ENCODE measurements at regions not wholly inside any gene's neighbourhood (a gene's known extent, or its start where the extent isn't known, plus 50 kb on each side); places are given as distances from the start of the nearest gene placed in this dataset.

GRCh38 chr9:95724253-95724991 is 151.1 kb upstream of the ERCC6L2 start:
- peak overlapping the region; percentile 40 for H3K27ac Mint-ChIP-seq
- ChIA-PET POLR2A (interaction anchor here (0.7 to 1.6 kb wide), 3 partner anchors 102 to 213 kb away, joined by 3 to 7 read pairs (median 5); partner anchors contain the start of gene ERCC6L2), CTCF (no interaction called here)
- H3K27me3 ChIP-seq (ENCODE audit: control insufficient read depth in 1 of 2, insufficient read depth in 2 of 2, low read length in 2 of 2), result no peaks in the 10 kb centered on the region
- peak; percentile 25 to 91 (median 45) for DNase-seq
- H3K9me3 Mint-ChIP-seq, result peaks cover 6% of the 10 kb centered on the region
- H3K4me3 ChIP-seq (ENCODE audit: low read length), result no peak overlapping the region
- peak overlapping the region; percentile 38 to 53 for H3K27ac ChIP-seq (ENCODE audit: low read depth in 1 of 2, low read length in 2 of 2)
- H3K27me3 Mint-ChIP-seq, result no peaks in the 10 kb centered on the region
- H3K4me3 Mint-ChIP-seq, result peak overlapping the region; percentile 21
- peaks cover 26% of the 10 kb centered on the region for H3K4me1 ChIP-seq (ENCODE audit: insufficient read depth, low read length)
- H3K36me3 ChIP-seq (ENCODE audit: insufficient read depth, low read length), result no peaks in the 10 kb centered on the region
- ATAC-seq (ENCODE audit: poor library complexity), result peak; percentile 88
- peaks cover 9 to 13% of the 10 kb centered on the region in 2 experiments for H3K9me3 ChIP-seq (ENCODE audit: control insufficient read depth in 1 of 2, insufficient read depth in 1 of 2, low read length in 2 of 2)
- intact Hi-C loops (cut with DNase I, micrococcal nuclease), result loop anchor here (1.0 to 10.0 kb wide), 6 partner anchors 150 to 262 kb away; partner anchors contain the start of gene ERCC6L2 (in 1 of the 2)
- H3K4me1 Mint-ChIP-seq (ENCODE audit: low read depth), result peaks cover 51% of the 10 kb centered on the region
- TF ChIP-seq, protein P1, sequence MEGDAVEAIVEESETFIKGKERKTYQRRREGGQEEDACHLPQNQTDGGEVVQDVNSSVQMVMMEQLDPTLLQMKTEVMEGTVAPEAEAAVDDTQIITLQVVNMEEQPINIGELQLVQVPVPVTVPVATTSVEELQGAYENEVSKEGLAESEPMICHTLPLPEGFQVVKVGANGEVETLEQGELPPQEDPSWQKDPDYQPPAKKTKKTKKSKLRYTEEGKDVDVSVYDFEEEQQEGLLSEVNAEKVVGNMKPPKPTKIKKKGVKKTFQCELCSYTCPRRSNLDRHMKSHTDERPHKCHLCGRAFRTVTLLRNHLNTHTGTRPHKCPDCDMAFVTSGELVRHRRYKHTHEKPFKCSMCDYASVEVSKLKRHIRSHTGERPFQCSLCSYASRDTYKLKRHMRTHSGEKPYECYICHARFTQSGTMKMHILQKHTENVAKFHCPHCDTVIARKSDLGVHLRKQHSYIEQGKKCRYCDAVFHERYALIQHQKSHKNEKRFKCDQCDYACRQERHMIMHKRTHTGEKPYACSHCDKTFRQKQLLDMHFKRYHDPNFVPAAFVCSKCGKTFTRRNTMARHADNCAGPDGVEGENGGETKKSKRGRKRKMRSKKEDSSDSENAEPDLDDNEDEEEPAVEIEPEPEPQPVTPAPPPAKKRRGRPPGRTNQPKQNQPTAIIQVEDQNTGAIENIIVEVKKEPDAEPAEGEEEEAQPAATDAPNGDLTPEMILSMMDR (IDR thresholded peaks at IDR 0.05), result no peak
- no peaks in the 10 kb centered on the region for H3K36me3 Mint-ChIP-seq (ENCODE audit: low read depth)

GRCh38 chr9:95722141-95722540 is 153.3 kb upstream of the ERCC6L2 start:
- H3K27me3 ChIP-seq (ENCODE audit: control insufficient read depth in 1 of 2, insufficient read depth in 2 of 2, low read length in 2 of 2), result no peaks in the 10 kb centered on the region
- DNase-seq, result no peak
- intact Hi-C loops (cut with DNase I, micrococcal nuclease), result loop anchor here in 1 of 2 experiments (5.0 to 10.0 kb wide), 2 partner anchors 153 to 210 kb away; partner anchors contain the start of gene ERCC6L2
- no peak overlapping the region for H3K27ac ChIP-seq (ENCODE audit: low read depth in 1 of 2, low read length in 2 of 2)
- no peak overlapping the region for H3K4me3 ChIP-seq (ENCODE audit: low read length)
- Mint-ChIP-seq H3K27me3 (no peaks in the 10 kb centered on the region), H3K4me1 (ENCODE audit: low read depth) (peaks cover 49% of the 10 kb centered on the region), H3K4me3 (no peak overlapping the region), H3K9me3 (peaks cover 13% of the 10 kb centered on the region), H3K36me3 (ENCODE audit: low read depth) (no peaks in the 10 kb centered on the region), H3K27ac (no peak overlapping the region)
- H3K36me3 ChIP-seq (ENCODE audit: insufficient read depth, low read length), result no peaks in the 10 kb centered on the region
- no peak for ATAC-seq (ENCODE audit: poor library complexity)
- H3K9me3 ChIP-seq (ENCODE audit: control insufficient read depth in 1 of 2, insufficient read depth in 1 of 2, low read length in 2 of 2), result peaks cover 5 to 9% of the 10 kb centered on the region in 2 experiments
- H3K4me1 ChIP-seq (ENCODE audit: insufficient read depth, low read length), result peaks cover 26% of the 10 kb centered on the region
- TF ChIP-seq, protein P1 (IDR thresholded peaks at IDR 0.05), result no peak
- ChIA-PET POLR2A (interaction anchor here (0.6 kb wide), 1 partner anchor 227 kb away, joined by 3 read pairs; no protein-coding TSS in a partner anchor), CTCF (no interaction called here)

- no peak overlapping the region for H3K4me3 Mint-ChIP-seq
- no peaks in the 10 kb centered on the region for H3K27me3 ChIP-seq (ENCODE audit: control insufficient read depth in 1 of 2, insufficient read depth in 2 of 2, low read length in 2 of 2)
- H3K27ac ChIP-seq (ENCODE audit: low read depth in 1 of 2, low read length in 2 of 2), result no peak overlapping the region
- H3K4me3 ChIP-seq (ENCODE audit: low read length), result no peak overlapping the region
- H3K4me1 ChIP-seq (ENCODE audit: insufficient read depth, low read length), result peaks cover 22% of the 10 kb centered on the region
- intact Hi-C loops (cut with DNase I, micrococcal nuclease), result loop anchor here in 1 of 2 experiments (5.0 to 10.0 kb wide), 2 partner anchors 154 to 209 kb away; partner anchors contain the start of gene ERCC6L2
- H3K4me1 Mint-ChIP-seq (ENCODE audit: low read depth), result peaks cover 44% of the 10 kb centered on the region
- no peaks in the 10 kb centered on the region for H3K27me3 Mint-ChIP-seq
- peaks cover 14% of the 10 kb centered on the region for H3K9me3 Mint-ChIP-seq
- POLR2A ChIA-PET, result no interaction called here
- ATAC-seq (ENCODE audit: poor library complexity), result no peak
- H3K9me3 ChIP-seq (ENCODE audit: control insufficient read depth in 1 of 2, insufficient read depth in 1 of 2, low read length in 2 of 2), result peaks cover 9% of the 10 kb centered on the region in 2 experiments
- DNase-seq, result no peak
- no peaks in the 10 kb centered on the region for H3K36me3 Mint-ChIP-seq (ENCODE audit: low read depth)
- no peaks in the 10 kb centered on the region for H3K36me3 ChIP-seq (ENCODE audit: insufficient read depth, low read length)
- TF ChIP-seq, protein P1 (IDR thresholded peaks at IDR 0.05), result no peak
- CTCF ChIA-PET, result no interaction called here
- no peak overlapping the region for H3K27ac Mint-ChIP-seq
Observed at GRCh38 chr9:95721061-95721531, 154.4 kb upstream of the ERCC6L2 start.
